ENCODE measurements at regions not wholly inside any gene's neighbourhood (a gene's known extent, or its start where the extent isn't known, plus 50 kb on each side); places are given as distances from the start of the nearest gene placed in this dataset.
A peak's percentile ranks its signal among the peaks of the same experiment; 100 is the strongest.

GRCh38 chr16:87072101-87072500, 245.1 kb downstream of the C16orf95 start:
- 85% methylated on average over 8 of the region's 8 CpGs for WGBS
- H2BK5ac ChIP-seq (ENCODE audit: low read depth, low read length, poor library complexity, severe bottlenecking), result no peak overlapping the region

GRCh38 chr16:87074641-87075318, 242.4 kb downstream of the C16orf95 start:
- Histone ChIP-seq H4K8ac (ENCODE audit: low read length) (no peak overlapping the region), H2BK5ac (ENCODE audit: low read depth, low read length, poor library complexity, severe bottlenecking) (no peak overlapping the region), H3K23ac (ENCODE audit: low read length in 2 of 2) (no peak overlapping the region), H2BK12ac (ENCODE audit: low read length in 2 of 2) (no peak overlapping the region), H3K27me3 (ENCODE audit: control insufficient read depth in 1 of 2, insufficient read depth in 1 of 2, low read length in 2 of 2) (peaks cover 7 to 27% of the 10 kb centered on the region in 2 experiments), H3K27ac (ENCODE audit: low read length, poor library complexity, severe bottlenecking) (no peak overlapping the region), H3K4me1 (ENCODE audit: control insufficient read depth, insufficient read depth, low read depth, low read length) (peaks cover 14% of the 10 kb centered on the region), H2BK15ac (ENCODE audit: low read depth, poor library complexity, severe bottlenecking) (peak overlapping the region; percentile 26), H3K18ac (ENCODE audit: low read depth in 1 of 2, low read length in 2 of 2) (no peak overlapping the region), H3K36me3 (ENCODE audit: control insufficient read depth in 1 of 2, insufficient read depth in 2 of 2, low read depth in 1 of 2, low read length in 2 of 2) (peaks cover 0 to 2% of the 10 kb centered on the region in 2 experiments), H3K14ac (ENCODE audit: low read length in 2 of 2) (no peak overlapping the region), H3K4me3 (ENCODE audit: insufficient read depth in 1 of 2, low read depth in 1 of 2, low read length in 2 of 2) (no peak overlapping the region), H2BK120ac (ENCODE audit: low read depth, low read length) (no peak overlapping the region), H3K79me1 (replicated peaks; ENCODE audit: low read length, poor library complexity, severe bottlenecking) (no peaks in the 10 kb centered on the region), H2AK5ac (ENCODE audit: low read length, severe bottlenecking) (no peak overlapping the region), H3K4ac (ENCODE audit: low read depth in 1 of 2, low read length in 2 of 2) (no peak overlapping the region), H2AFZ (ENCODE audit: low read depth, low read length) (no peak overlapping the region), H3K4me2 (ENCODE audit: low read length, poor library complexity, severe bottlenecking) (no peak overlapping the region), H4K91ac (ENCODE audit: low read length) (no peak overlapping the region), H3K9ac (ENCODE audit: low read length) (no peak overlapping the region), H3K9me3 (ENCODE audit: control insufficient read depth, low read length) (peaks cover 10% of the 10 kb centered on the region)
- DNase-seq, result no peak
- 86% methylated on average over 17 of the region's 19 CpGs for WGBS

More at GRCh38 chr16:87072101-87072500, 245.1 kb downstream of the C16orf95 start:
- no peak overlapping the region for H2BK120ac ChIP-seq (ENCODE audit: low read depth, low read length)
- no peak overlapping the region for H4K8ac ChIP-seq (ENCODE audit: low read length)
- peaks cover 19% of the 10 kb centered on the region for H3K4me1 ChIP-seq (ENCODE audit: control insufficient read depth, insufficient read depth, low read depth, low read length)
- peaks cover 7 to 50% of the 10 kb centered on the region in 2 experiments for H3K27me3 ChIP-seq (ENCODE audit: control insufficient read depth in 1 of 2, insufficient read depth in 1 of 2, low read length in 2 of 2)
- H3K9me3 ChIP-seq (ENCODE audit: control insufficient read depth, low read length), result no peaks in the 10 kb centered on the region
- no peak overlapping the region for H3K4me2 ChIP-seq (ENCODE audit: low read length, poor library complexity, severe bottlenecking)
- no peak for DNase-seq
- no peak overlapping the region for H3K4ac ChIP-seq (ENCODE audit: low read depth in 1 of 2, low read length in 2 of 2)
- no peak overlapping the region for H2BK12ac ChIP-seq (ENCODE audit: low read length in 2 of 2)
- no peak overlapping the region for H2AFZ ChIP-seq (ENCODE audit: low read depth, low read length)
- no peak overlapping the region for H2BK15ac ChIP-seq (ENCODE audit: low read depth, poor library complexity, severe bottlenecking)
- no peak overlapping the region for H3K9ac ChIP-seq (ENCODE audit: low read length)
- H3K4me3 ChIP-seq (ENCODE audit: insufficient read depth in 1 of 2, low read depth in 1 of 2, low read length in 2 of 2), result no peak overlapping the region
- no peaks in the 10 kb centered on the region for H3K79me1 ChIP-seq (replicated peaks; ENCODE audit: low read length, poor library complexity, severe bottlenecking)
- H3K23ac ChIP-seq (ENCODE audit: low read length in 2 of 2), result no peak overlapping the region
- no peak overlapping the region for H3K27ac ChIP-seq (ENCODE audit: low read length, poor library complexity, severe bottlenecking)
- H3K14ac ChIP-seq (ENCODE audit: low read length in 2 of 2), result no peak overlapping the region
- H2AK5ac ChIP-seq (ENCODE audit: low read length, severe bottlenecking), result no peak overlapping the region
- H3K18ac ChIP-seq (ENCODE audit: low read depth in 1 of 2, low read length in 2 of 2), result no peak overlapping the region
- peaks cover 0 to 2% of the 10 kb centered on the region in 2 experiments for H3K36me3 ChIP-seq (ENCODE audit: control insufficient read depth in 1 of 2, insufficient read depth in 2 of 2, low read depth in 1 of 2, low read length in 2 of 2)
- no peak overlapping the region for H4K91ac ChIP-seq (ENCODE audit: low read length)

- no peak for DNase-seq
- Histone ChIP-seq H4K91ac (ENCODE audit: low read length) (no peak overlapping the region), H2BK12ac (ENCODE audit: low read length in 2 of 2) (no peak overlapping the region), H3K9ac (ENCODE audit: low read length) (no peak overlapping the region), H4K8ac (ENCODE audit: low read length) (no peak overlapping the region), H3K27ac (ENCODE audit: low read length, poor library complexity, severe bottlenecking) (no peak overlapping the region), H3K14ac (ENCODE audit: low read length in 2 of 2) (no peak overlapping the region), H3K23ac (ENCODE audit: low read length in 2 of 2) (no peak overlapping the region), H3K4me1 (ENCODE audit: control insufficient read depth, insufficient read depth, low read depth, low read length) (peaks cover 14% of the 10 kb centered on the region), H3K18ac (ENCODE audit: low read depth in 1 of 2, low read length in 2 of 2) (no peak overlapping the region), H3K9me3 (ENCODE audit: control insufficient read depth, low read length) (peaks cover 16% of the 10 kb centered on the region), H3K79me1 (replicated peaks; ENCODE audit: low read length, poor library complexity, severe bottlenecking) (no peaks in the 10 kb centered on the region), H3K4me3 (ENCODE audit: insufficient read depth in 1 of 2, low read depth in 1 of 2, low read length in 2 of 2) (no peak overlapping the region), H2BK120ac (ENCODE audit: low read depth, low read length) (no peak overlapping the region), H2AFZ (ENCODE audit: low read depth, low read length) (no peak overlapping the region), H3K4ac (ENCODE audit: low read depth in 1 of 2, low read length in 2 of 2) (no peak overlapping the region), H3K4me2 (ENCODE audit: low read length, poor library complexity, severe bottlenecking) (no peak overlapping the region), H2AK5ac (ENCODE audit: low read length, severe bottlenecking) (no peak overlapping the region), H3K27me3 (ENCODE audit: control insufficient read depth in 1 of 2, insufficient read depth in 1 of 2, low read length in 2 of 2) (peaks cover 5 to 21% of the 10 kb centered on the region in 2 experiments), H2BK5ac (ENCODE audit: low read depth, low read length, poor library complexity, severe bottlenecking) (no peak overlapping the region), H3K36me3 (ENCODE audit: control insufficient read depth in 1 of 2, insufficient read depth in 2 of 2, low read depth in 1 of 2, low read length in 2 of 2) (peaks cover 0 to 2% of the 10 kb centered on the region in 2 experiments), H2BK15ac (ENCODE audit: low read depth, poor library complexity, severe bottlenecking) (no peak overlapping the region)
- 94% methylated on average over 12 of the region's 12 CpGs for WGBS
These were observed 241.8 kb downstream of the C16orf95 start for GRCh38 chr16:87075319-87075860.

- H4K8ac ChIP-seq (ENCODE audit: low read length), result no peak overlapping the region
- peaks cover 14% of the 10 kb centered on the region for H3K4me1 ChIP-seq (ENCODE audit: control insufficient read depth, insufficient read depth, low read depth, low read length)
- H2AFZ ChIP-seq (ENCODE audit: low read depth, low read length), result peak overlapping the region; percentile 55
- peaks cover 0 to 10% of the 10 kb centered on the region in 2 experiments for H3K27me3 ChIP-seq (ENCODE audit: control insufficient read depth in 1 of 2, insufficient read depth in 1 of 2, low read length in 2 of 2)
- H3K4me3 ChIP-seq (ENCODE audit: insufficient read depth in 1 of 2, low read depth in 1 of 2, low read length in 2 of 2), result no peak overlapping the region
- no peak overlapping the region for H2BK15ac ChIP-seq (ENCODE audit: low read depth, poor library complexity, severe bottlenecking)
- DNase-seq, result no peak
- no peak overlapping the region for H2BK120ac ChIP-seq (ENCODE audit: low read depth, low read length)
- H3K27ac ChIP-seq (ENCODE audit: low read length, poor library complexity, severe bottlenecking), result no peak overlapping the region
- H3K4ac ChIP-seq (ENCODE audit: low read depth in 1 of 2, low read length in 2 of 2), result no peak overlapping the region
- peak overlapping the region in 1 of 2 experiments; percentile 83 for H3K14ac ChIP-seq (ENCODE audit: low read length in 2 of 2)
- peak overlapping the region in 1 of 2 experiments; percentile 54 for H2BK12ac ChIP-seq (ENCODE audit: low read length in 2 of 2)
- peaks cover 27% of the 10 kb centered on the region for H3K9me3 ChIP-seq (ENCODE audit: control insufficient read depth, low read length)
- H3K9ac ChIP-seq (ENCODE audit: low read length), result no peak overlapping the region
- H4K91ac ChIP-seq (ENCODE audit: low read length), result no peak overlapping the region
- H3K36me3 ChIP-seq (ENCODE audit: control insufficient read depth in 1 of 2, insufficient read depth in 2 of 2, low read depth in 1 of 2, low read length in 2 of 2), result no peaks in the 10 kb centered on the region
- no peak overlapping the region for H3K4me2 ChIP-seq (ENCODE audit: low read length, poor library complexity, severe bottlenecking)
- no peak overlapping the region for H3K23ac ChIP-seq (ENCODE audit: low read length in 2 of 2)
- no peak overlapping the region for H2AK5ac ChIP-seq (ENCODE audit: low read length, severe bottlenecking)
- no peak overlapping the region for H2BK5ac ChIP-seq (ENCODE audit: low read depth, low read length, poor library complexity, severe bottlenecking)
- WGBS, result 89% methylated on average over 20 of the region's 20 CpGs
- H3K79me1 ChIP-seq (replicated peaks; ENCODE audit: low read length, poor library complexity, severe bottlenecking), result no peaks in the 10 kb centered on the region
- no peak overlapping the region for H3K18ac ChIP-seq (ENCODE audit: low read depth in 1 of 2, low read length in 2 of 2)
These were observed 240.8 kb downstream of the C16orf95 start for GRCh38 chr16:87076331-87076949.

Data from mesenchymal stem cell (in vitro differentiated cells and primary cell).